Stimulated activated CD8-positive, alpha-beta memory T cell treated with anti-CD3 and anti-CD28 coated beads, Interleukin-7, amount 100 ng/mL, for 1 hour (primary cell): ENCODE measurements at regions not wholly inside any gene's neighbourhood (a gene's known extent, or its start where the extent isn't known, plus 50 kb on each side); places are given as distances from the start of the nearest gene placed in this dataset.
A peak's percentile ranks its signal among the peaks of the same experiment; 100 is the strongest.
"Not testable (repeated sequence)": the region's sequence is repeated elsewhere in the genome, so short reads cannot be mapped to it uniquely, and the experiment has no call there.

Source experiments
- DNase-seq, 2 donors: peaks; one replicate each; pipeline ENCODE4 v3.0.0-alpha.2; 2020; ENCODE audit warnings: low read depth in 2 of 2

GRCh38 chr20:33908336-33908735, 85.4 kb upstream of the RALY start:
- DNase-seq: no peak

GRCh38 chr20:33908868-33909267, 84.8 kb upstream of the RALY start:
- no peak for DNase-seq

GRCh38 chr20:33909331-33909921, 84.3 kb upstream of the RALY start:
- DNase-seq: no peak

- DNase-seq: no peak
These were observed 83.7 kb upstream of the RALY start for GRCh38 chr20:33910056-33910455.

- no peak for DNase-seq
These were observed 83.0 kb upstream of the RALY start for GRCh38 chr20:33910529-33911327.

GRCh38 chr20:33914919-33915318, 78.8 kb upstream of the RALY start:
- DNase-seq: no peak

- peak; percentile 18 to 25 for DNase-seq
These were observed 77.9 kb upstream of the RALY start for GRCh38 chr20:33915726-33916331.

- no peak for DNase-seq
These were observed 76.9 kb upstream of the RALY start for GRCh38 chr20:33916768-33917167.

GRCh38 chr20:33917831-33918525, 75.7 kb upstream of the RALY start:
- DNase-seq: no peak

GRCh38 chr20:33918662-33919061, 75.0 kb upstream of the RALY start:
- DNase-seq: no peak

- no peak for DNase-seq
These were observed 74.1 kb upstream of the RALY start for GRCh38 chr20:33919653-33920052.

- no peak for DNase-seq
These were observed 71.5 kb upstream of the RALY start for GRCh38 chr20:33922224-33922623.

- DNase-seq: no peak
These were observed 70.0 kb upstream of the RALY start for GRCh38 chr20:33923740-33924139.

- DNase-seq: no peak
These were observed 67.8 kb upstream of the RALY start for GRCh38 chr20:33925867-33926266.

- DNase-seq: no peak
These were observed 67.3 kb upstream of the RALY start for GRCh38 chr20:33926425-33926824.

GRCh38 chr20:33927724-33928123, 66.0 kb upstream of the RALY start:
- DNase-seq: no peak

GRCh38 chr20:33929917-33930316, 63.8 kb upstream of the RALY start:
- DNase-seq: no peak

GRCh38 chr20:33933469-33933909, 60.2 kb upstream of the RALY start:
- DNase-seq: peak; percentile 4 to 11

- no peak for DNase-seq
These were observed 57.1 kb upstream of the RALY start for GRCh38 chr20:33936656-33937055.

- DNase-seq: not testable (repeated sequence)
These were observed 54.7 kb upstream of the RALY start for GRCh38 chr20:33939031-33939430.

- DNase-seq: no peak
These were observed 53.0 kb upstream of the RALY start for GRCh38 chr20:33940666-33941065.
